Osteoblast (primary cell): ENCODE measurements at regions not wholly inside any gene's neighbourhood (a gene's known extent, or its start where the extent isn't known, plus 50 kb on each side); places are given as distances from the start of the nearest gene placed in this dataset.

Experiments used
- DNase-seq: peaks from one replicate; pipeline ENCODE4 v3.0.0; 2011; ENCODE audit warnings: low spot score, mixed read lengths; ENCODE audit not compliant: insufficient read length; ENCODE audit errors: missing footprints
- H2AFZ ChIP-seq: 2 replicates; pipeline ENCODE4 v1.6.0; 2011; ENCODE audit warnings: mild to moderate bottlenecking, low read length
- H3K27ac ChIP-seq: 2 replicates; pipeline ENCODE4 v1.5.1; 2011; ENCODE audit warnings: mild to moderate bottlenecking, low read depth, low read length, moderate library complexity
- H3K27me3 ChIP-seq: 2 replicates; pipeline ENCODE4 v1.6.0; 2012; ENCODE audit warnings: mild to moderate bottlenecking, control low read depth, inconsistent platforms, low read length, moderate library complexity; ENCODE audit not compliant: insufficient read depth
- H3K36me3 ChIP-seq: 2 replicates; pipeline ENCODE4 v1.5.1; 2011; ENCODE audit warnings: mild to moderate bottlenecking, low read length, control low read depth, moderate library complexity; ENCODE audit not compliant: insufficient read depth
- H3K4me1 ChIP-seq: 2 replicates; pipeline ENCODE4 v1.5.1; 2011; ENCODE audit warnings: mild to moderate bottlenecking, low read length, control low read depth, moderate library complexity; ENCODE audit not compliant: insufficient read depth
- H3K4me2 ChIP-seq: 2 replicates; pipeline ENCODE4 v1.6.0; 2011; ENCODE audit warnings: mild to moderate bottlenecking, low read length; ENCODE audit not compliant: insufficient read depth
- H3K4me3 ChIP-seq: fragments of 200-600 bp; sonication (generic); 3 replicates; pipeline ENCODE4 v1.5.1; 2012; ENCODE audit warnings: mild to moderate bottlenecking, low read length, inconsistent platforms; ENCODE audit not compliant: insufficient read depth
- H3K79me2 ChIP-seq: 2 replicates; pipeline ENCODE4 v1.6.0; 2012; ENCODE audit warnings: mild to moderate bottlenecking, low read length, control low read depth, inconsistent platforms; ENCODE audit not compliant: insufficient read depth
- H3K9me3 ChIP-seq: 2 replicates; pipeline ENCODE4 v1.5.1; 2011; ENCODE audit warnings: low read depth, low read length, control low read depth
- H4K20me1 ChIP-seq: 2 replicates; pipeline ENCODE4 v1.6.0; 2012; ENCODE audit warnings: mild to moderate bottlenecking, low read length, control low read depth; ENCODE audit not compliant: insufficient read depth
- CTCF ChIP-seq: IDR thresholded peaks from 2 replicates; pipeline ENCODE4 v1.5.1; 2011; ENCODE audit warnings: mild to moderate bottlenecking, low read depth, low read length, moderate library complexity; ENCODE audit errors: extremely low read depth

DNA sequence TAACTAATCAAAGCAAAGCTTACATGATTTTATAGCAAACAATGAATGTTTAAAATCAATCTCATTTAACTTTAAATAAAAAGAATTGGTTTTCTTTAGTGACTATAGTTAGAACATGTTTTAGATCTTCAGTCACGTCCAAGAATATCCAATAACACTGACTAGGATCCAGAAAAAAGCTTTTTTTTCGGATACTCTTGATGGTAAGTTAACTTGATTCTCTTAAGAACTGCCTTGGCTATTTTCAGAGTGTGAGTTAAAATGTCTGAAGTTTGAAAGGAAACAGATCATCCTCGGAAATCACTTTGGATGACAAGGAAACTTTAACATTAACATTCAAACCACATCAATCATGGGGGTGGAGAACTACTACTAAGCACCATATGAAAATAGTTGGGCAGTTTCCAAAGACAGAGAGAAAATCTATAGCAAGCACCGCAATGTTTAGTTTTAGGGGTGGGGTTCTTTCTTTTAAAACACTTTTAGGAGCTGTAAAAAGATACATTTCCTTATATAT lies 83.7 kb upstream of the SLC27A6 start:
- no peak for DNase-seq
- H2AFZ ChIP-seq, result no peak overlapping the region
- H3K79me2 ChIP-seq, result no peaks in the 10 kb centered on the region
- no peaks in the 10 kb centered on the region for H3K27me3 ChIP-seq
- H3K4me3 ChIP-seq, result no peak overlapping the region
- no peak for TF ChIP-seq CTCF
- no peaks in the 10 kb centered on the region for H3K4me1 ChIP-seq
- no peaks in the 10 kb centered on the region for H3K9me3 ChIP-seq
- no peak overlapping the region for H3K27ac ChIP-seq
- no peaks in the 10 kb centered on the region for H4K20me1 ChIP-seq
- H3K4me2 ChIP-seq, result no peak overlapping the region
- no peaks in the 10 kb centered on the region for H3K36me3 ChIP-seq

DNA sequence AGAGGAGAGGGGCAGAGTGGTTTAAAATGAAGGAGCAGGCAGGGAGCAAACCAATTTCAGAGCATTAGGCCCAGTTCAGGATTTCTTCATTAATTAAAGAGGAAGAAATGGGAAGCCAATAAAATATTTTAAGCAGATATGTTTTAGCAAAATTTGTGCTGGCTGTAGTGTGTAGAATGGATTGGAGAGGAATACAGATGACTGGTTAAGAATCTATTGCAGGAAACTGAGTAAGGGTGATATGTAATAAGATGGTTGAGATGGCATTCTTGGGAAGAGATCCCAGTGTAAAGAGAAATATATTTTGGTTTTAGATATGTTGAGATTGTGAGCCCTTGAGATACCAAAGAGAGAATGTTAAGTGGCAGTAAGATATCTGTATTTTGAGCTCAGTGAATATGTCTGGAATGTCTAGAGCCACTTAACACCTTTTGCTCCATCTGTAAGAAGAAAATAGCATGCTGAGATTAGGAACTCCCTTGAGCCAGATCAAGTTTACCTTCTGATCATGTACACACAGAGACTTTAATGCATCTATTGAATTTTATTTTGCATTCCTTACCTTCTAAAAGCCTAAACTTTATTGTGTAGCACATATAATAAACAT lies 79.5 kb upstream of the SLC27A6 start:
- no peaks in the 10 kb centered on the region for H3K9me3 ChIP-seq
- H3K36me3 ChIP-seq, result no peaks in the 10 kb centered on the region
- TF ChIP-seq CTCF, result no peak

GRCh38 chr5:128895122-128895521 lies 70.2 kb upstream of the SLC27A6 start:
- Histone ChIP-seq H3K79me2 (no peaks in the 10 kb centered on the region), H3K27ac (no peak overlapping the region), H3K4me1 (no peaks in the 10 kb centered on the region), H3K36me3 (no peaks in the 10 kb centered on the region), H4K20me1 (no peaks in the 10 kb centered on the region), H3K9me3 (no peaks in the 10 kb centered on the region), H3K4me3 (no peak overlapping the region), H3K4me2 (no peak overlapping the region), H2AFZ (no peak overlapping the region), H3K27me3 (no peaks in the 10 kb centered on the region)
- no peak for DNase-seq
- TF ChIP-seq CTCF, result no peak

More for the DNA sequence above, 79.5 kb upstream of the SLC27A6 start:
- Histone ChIP-seq H2AFZ (no peak overlapping the region), H3K4me1 (no peaks in the 10 kb centered on the region), H3K27ac (no peak overlapping the region), H4K20me1 (no peaks in the 10 kb centered on the region), H3K27me3 (no peaks in the 10 kb centered on the region), H3K79me2 (no peaks in the 10 kb centered on the region), H3K4me3 (no peak overlapping the region), H3K4me2 (no peak overlapping the region)
- no peak for DNase-seq

GRCh38 chr5:128896675-128897074 lies 68.6 kb upstream of the SLC27A6 start:
- Histone ChIP-seq H3K36me3 (no peaks in the 10 kb centered on the region), H3K27ac (no peak overlapping the region), H3K4me2 (no peak overlapping the region), H4K20me1 (no peaks in the 10 kb centered on the region), H3K4me3 (no peak overlapping the region), H2AFZ (no peak overlapping the region), H3K27me3 (no peaks in the 10 kb centered on the region), H3K79me2 (no peaks in the 10 kb centered on the region), H3K4me1 (no peaks in the 10 kb centered on the region), H3K9me3 (no peaks in the 10 kb centered on the region)
- DNase-seq, result no peak
- no peak for TF ChIP-seq CTCF
